ENCODE measurements at regions not wholly inside any gene's neighbourhood (a gene's known extent, or its start where the extent isn't known, plus 50 kb on each side); places are given as distances from the start of the nearest gene placed in this dataset.

- TF ChIP-seq SETDB1 (CRISPR knock-in tag; IDR thresholded peaks at IDR 0.05; ENCODE audit: borderline replicate concordance) (no peak), ZNF24 (IDR thresholded peaks at IDR 0.05) (no peak), POLR2A (IDR thresholded peaks at IDR 0.05; ENCODE audit: insufficient read depth in 1 of 2, low read depth in 2 of 2, low read length in 2 of 2) (no peak), CTCF (CRISPR knock-in tag; IDR thresholded peaks at IDR 0.05) (no peak)
These were observed 213.0 kb downstream of the SP3 start for GRCh38 chr2:173752152-173752551.

All from HepG2 (cell line).